Colonic mucosa (tissue), 4 donors: ENCODE measurements at regions not wholly inside any gene's neighbourhood (a gene's known extent, or its start where the extent isn't known, plus 50 kb on each side); places are given as distances from the start of the nearest gene placed in this dataset.

Experiments used
- DNase-seq: peaks from one replicate; pipeline ENCODE4 v3.0.0-alpha.2; 2020
- H3K27ac ChIP-seq: fragments of 200-600 bp; one replicate; pipeline ENCODE4 v1.8.0; 2021
- H3K27me3 ChIP-seq: fragments of 200-600 bp; one replicate; pipeline ENCODE4 v1.8.0; 2021
- H3K36me3 ChIP-seq: fragments of 200-600 bp; one replicate; pipeline ENCODE4 v1.8.0; 2021
- H3K4me1 ChIP-seq: fragments of 200-600 bp; one replicate; pipeline ENCODE4 v1.8.0; 2021; ENCODE audit warnings: mild to moderate bottlenecking
- H3K4me3 ChIP-seq: fragments of 200-600 bp; one replicate; pipeline ENCODE4 v1.8.0; 2021
- H3K9ac ChIP-seq, 2 donors: one replicate each; pipeline ENCODE4 v1.7.0; 2013; ENCODE audit warnings: control low read depth in 2 of 2, low read depth in 2 of 2, low read length in 2 of 2
- H3K9me3 ChIP-seq: fragments of 200-600 bp; one replicate; pipeline ENCODE4 v1.8.0; 2021
- CTCF ChIP-seq: fragments of 200-600 bp; IDR thresholded peaks from one replicate; pipeline ENCODE4 v1.8.0; 2022; ENCODE audit warnings: antibody characterized with exemption, mild to moderate bottlenecking
- intact Hi-C: fragments of 100-400 bp; cut with DNase I; formaldehyde crosslinking; loops from one replicate; pipeline ENCODE4 v1.14.1; 2022
- donor health status: healthy.
- donor health status: DM: no; HTN: no; CAD: no.
- donor health status: DM: no; HTN: no; CAD: no.

GRCh38 chr20:47865912-47866311, 80.6 kb upstream of the SULF2 start:
- intact Hi-C loops = no loop called here
- Histone ChIP-seq H3K9me3 (no peaks in the 10 kb centered on the region), H3K4me3 (no peak overlapping the region), H3K9ac (no peak overlapping the region), H3K4me1 (no peaks in the 10 kb centered on the region), H3K27me3 (no peaks in the 10 kb centered on the region), H3K27ac (no peak overlapping the region), H3K36me3 (no peaks in the 10 kb centered on the region)
- DNase-seq = no peak
- no peak for TF ChIP-seq CTCF

GRCh38 chr20:47865451-47865850, 80.2 kb upstream of the SULF2 start:
- DNase-seq = no peak

GRCh38 chr20:47863981-47864380, 78.7 kb upstream of the SULF2 start:
- Histone ChIP-seq H3K27me3 (no peaks in the 10 kb centered on the region), H3K9me3 (no peaks in the 10 kb centered on the region), H3K4me1 (no peaks in the 10 kb centered on the region), H3K27ac (no peak overlapping the region), H3K9ac (no peak overlapping the region), H3K4me3 (no peak overlapping the region), H3K36me3 (no peaks in the 10 kb centered on the region)
- intact Hi-C loops = no loop called here
- DNase-seq = no peak
- TF ChIP-seq CTCF = no peak

More at GRCh38 chr20:47865451-47865850, 80.2 kb upstream of the SULF2 start:
- H3K36me3 ChIP-seq = no peaks in the 10 kb centered on the region
- intact Hi-C loops = no loop called here
- H3K9me3 ChIP-seq = no peaks in the 10 kb centered on the region
- H3K9ac ChIP-seq = no peak overlapping the region
- H3K4me3 ChIP-seq = no peak overlapping the region
- H3K4me1 ChIP-seq = no peaks in the 10 kb centered on the region
- TF ChIP-seq CTCF = no peak
- no peak overlapping the region for H3K27ac ChIP-seq
- H3K27me3 ChIP-seq = no peaks in the 10 kb centered on the region

DNA sequence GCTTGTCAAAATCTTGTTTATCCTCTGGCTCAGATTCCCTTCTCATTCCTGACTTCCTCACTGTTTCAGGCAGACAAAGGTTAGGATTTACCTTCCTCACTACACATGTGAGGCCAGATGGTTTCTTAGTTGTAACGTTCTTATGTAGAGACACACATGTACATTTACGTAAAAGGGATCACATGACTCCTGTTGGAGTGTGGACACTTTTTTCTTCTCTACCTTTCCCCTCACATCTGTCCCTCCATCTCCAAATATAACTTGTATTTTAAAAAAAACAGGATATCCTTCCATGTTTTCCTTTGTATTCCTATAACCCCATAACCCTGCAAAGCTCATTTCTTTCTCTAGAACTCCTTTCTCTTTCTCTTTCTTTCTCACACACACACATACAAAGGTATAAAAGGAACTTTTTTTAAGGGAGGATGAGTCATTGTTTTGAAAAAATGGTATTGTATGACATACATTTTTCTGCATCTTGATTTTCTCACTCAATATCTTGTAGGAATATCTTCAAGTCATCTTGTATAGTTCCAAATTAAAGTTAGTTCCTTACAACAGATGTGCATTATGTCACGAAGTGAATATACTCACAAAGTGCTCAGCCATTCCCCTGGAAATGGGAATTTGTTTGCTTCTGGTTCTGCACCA, 78.2 kb upstream of the SULF2 start:
- no peak overlapping the region for H3K9ac ChIP-seq
- H3K9me3 ChIP-seq = no peaks in the 10 kb centered on the region
- no peaks in the 10 kb centered on the region for H3K4me1 ChIP-seq
- TF ChIP-seq CTCF = no peak
- no peak overlapping the region for H3K27ac ChIP-seq
- intact Hi-C loops = no loop called here
- no peaks in the 10 kb centered on the region for H3K27me3 ChIP-seq
- no peak overlapping the region for H3K4me3 ChIP-seq
- DNase-seq = no peak
- H3K36me3 ChIP-seq = no peaks in the 10 kb centered on the region

- H3K27ac ChIP-seq = no peak overlapping the region
- H3K27me3 ChIP-seq = no peaks in the 10 kb centered on the region
- H3K4me1 ChIP-seq = no peaks in the 10 kb centered on the region
- TF ChIP-seq CTCF = no peak
- H3K9ac ChIP-seq = no peak overlapping the region
- H3K36me3 ChIP-seq = no peaks in the 10 kb centered on the region
- DNase-seq = no peak
- no peaks in the 10 kb centered on the region for H3K9me3 ChIP-seq
- H3K4me3 ChIP-seq = no peak overlapping the region
- intact Hi-C loops = no loop called here
Observed at GRCh38 chr20:47862574-47863240, 77.4 kb upstream of the SULF2 start.
